HTR-8/SVneo (cell line): ENCODE measurements at regions not wholly inside any gene's neighbourhood (a gene's known extent, or its start where the extent isn't known, plus 50 kb on each side); places are given as distances from the start of the nearest gene placed in this dataset.

Experiments used
- DNase-seq: peaks from one replicate; pipeline ENCODE4 v3.0.0; 2011; ENCODE audit warnings: low spot score, mixed read lengths; ENCODE audit not compliant: insufficient read length
- FAIRE-seq: peaks from 2 replicates; lab custom pipeline; 2011; peaks lifted over from hg19 to GRCh38; lab: Jason Lieb, UNC

GRCh38 chr2:239883326-239884050 is 141.7 kb downstream of the NDUFA10 start:
- DNase-seq (no peak), FAIRE-seq (no peak)

- FAIRE-seq: no peak
- DNase-seq: no peak
Measured at GRCh38 chr2:239882781-239883180, 142.4 kb downstream of the NDUFA10 start.

GRCh38 chr2:239882331-239882732 is 142.8 kb downstream of the NDUFA10 start:
- DNase-seq (peak; percentile 46), FAIRE-seq (no peak)

DNA sequence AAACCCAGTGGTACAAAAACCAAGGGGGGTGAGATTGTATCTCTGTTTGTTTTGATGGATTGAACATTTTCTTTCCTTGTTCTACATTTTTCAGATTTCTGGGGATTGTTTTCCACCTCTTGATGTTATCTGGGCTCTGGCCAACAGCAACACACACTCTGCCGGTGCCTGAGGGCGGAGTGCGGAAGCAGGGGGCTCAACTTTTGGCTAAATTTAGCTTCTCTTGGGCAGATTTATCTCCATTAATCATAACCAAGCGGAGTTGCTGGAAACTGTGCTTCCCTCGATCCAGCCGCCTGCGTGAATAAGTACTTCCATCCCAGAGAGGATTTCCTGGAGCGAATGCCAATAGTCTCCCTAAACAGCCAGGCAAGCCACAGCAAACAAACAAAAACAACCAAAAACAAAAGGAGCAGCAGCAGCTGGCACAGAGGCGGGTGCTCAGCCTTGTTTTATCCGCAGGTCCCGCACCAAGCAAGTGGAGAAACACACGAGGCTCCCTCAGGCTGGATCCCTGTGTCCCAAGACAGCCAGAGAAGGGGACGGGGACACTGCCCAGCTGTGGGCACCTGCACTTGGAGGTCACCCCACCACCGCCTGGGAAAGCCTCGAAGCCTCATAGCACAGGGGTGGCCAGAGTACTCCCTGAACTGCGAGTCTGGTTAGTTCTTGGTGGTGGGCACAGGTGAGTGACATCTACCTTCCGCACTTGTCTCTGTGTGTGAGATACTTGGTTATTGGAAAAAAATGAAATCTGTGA is 143.4 kb downstream of the NDUFA10 start:
- no peak for FAIRE-seq
- DNase-seq: no peak

DNA sequence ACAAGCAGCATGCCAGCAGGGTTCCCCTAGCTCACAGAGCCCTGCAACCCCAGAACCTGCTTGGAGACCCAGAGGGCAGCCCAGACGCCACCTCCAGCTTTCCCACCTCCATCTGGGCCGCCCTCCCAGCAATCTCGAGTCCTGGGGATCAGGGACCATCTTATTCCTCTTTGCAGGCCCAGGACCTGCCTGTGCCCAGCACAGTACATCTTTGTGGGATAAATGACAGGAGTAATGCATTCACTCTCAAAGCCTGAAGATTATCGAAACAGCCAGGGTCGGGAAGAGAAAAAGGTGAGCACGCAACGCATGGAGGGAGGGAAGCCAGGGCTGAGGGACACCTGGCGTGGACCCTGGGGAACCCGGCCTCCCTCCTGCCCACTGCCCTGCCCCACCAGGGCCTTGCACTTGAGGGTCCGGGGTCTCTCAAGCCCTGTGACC is 144.1 kb downstream of the NDUFA10 start:
- FAIRE-seq (no peak), DNase-seq (no peak)

DNA sequence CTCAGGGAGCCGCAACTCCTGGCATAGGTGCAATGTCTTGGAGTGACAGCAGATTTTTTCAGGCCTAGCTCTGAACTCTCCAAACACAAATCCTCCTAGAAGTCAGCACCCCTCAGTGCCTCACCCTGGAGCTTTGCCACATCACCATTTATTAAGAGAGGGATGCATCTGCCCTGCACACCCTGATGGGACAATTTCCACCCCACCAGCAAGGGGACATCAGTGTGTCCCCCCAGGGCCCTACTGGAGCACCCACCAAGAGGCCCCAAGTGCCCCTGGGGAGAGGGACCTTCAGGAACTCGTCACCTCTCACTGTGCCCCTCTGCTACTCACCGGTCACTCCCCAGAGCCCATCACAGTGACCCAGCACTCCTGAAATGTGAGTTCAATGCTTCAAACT is 144.7 kb downstream of the NDUFA10 start:
- DNase-seq (no peak), FAIRE-seq (no peak)

DNA sequence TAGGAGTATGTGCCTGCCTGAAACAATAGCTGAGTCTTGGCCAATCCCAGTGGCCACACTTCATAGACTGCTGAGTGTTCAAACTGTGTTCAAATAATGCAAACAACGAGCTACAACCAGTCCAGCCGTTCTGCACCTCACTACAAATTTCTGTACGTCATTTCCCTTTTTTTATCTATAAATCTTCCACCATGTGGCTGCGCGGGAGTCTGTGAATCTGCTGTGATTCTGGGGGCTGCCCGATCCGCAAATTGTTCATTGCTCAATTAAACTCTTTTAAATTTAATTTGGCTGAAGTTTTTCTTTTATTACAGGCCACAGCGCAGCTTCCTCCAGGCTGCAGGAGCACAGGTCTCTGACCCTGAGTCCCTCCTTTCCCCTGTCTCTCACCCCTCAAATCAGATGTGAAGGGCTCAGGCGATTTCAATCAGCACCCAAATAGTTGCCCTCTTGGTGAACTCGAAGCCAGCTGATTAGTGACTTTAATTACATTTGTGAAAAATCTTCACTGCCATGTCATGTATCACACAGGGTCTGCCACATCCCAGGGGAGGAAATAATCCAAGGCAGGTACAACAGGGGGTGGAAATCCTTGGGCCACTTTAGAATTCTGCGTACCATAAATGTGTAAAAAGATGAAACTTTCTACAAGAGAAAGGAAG is 145.6 kb downstream of the NDUFA10 start:
- FAIRE-seq (no peak), DNase-seq (no peak)

- DNase-seq: no peak
- no peak for FAIRE-seq
Measured at GRCh38 chr2:239878686-239879085, 146.5 kb downstream of the NDUFA10 start.

- no peak for DNase-seq
- no peak for FAIRE-seq
Measured at GRCh38 chr2:239876948-239877289, 148.2 kb downstream of the NDUFA10 start.

GRCh38 chr2:239876271-239876947 is 148.7 kb downstream of the NDUFA10 start:
- FAIRE-seq (no peak), DNase-seq (no peak)

DNA sequence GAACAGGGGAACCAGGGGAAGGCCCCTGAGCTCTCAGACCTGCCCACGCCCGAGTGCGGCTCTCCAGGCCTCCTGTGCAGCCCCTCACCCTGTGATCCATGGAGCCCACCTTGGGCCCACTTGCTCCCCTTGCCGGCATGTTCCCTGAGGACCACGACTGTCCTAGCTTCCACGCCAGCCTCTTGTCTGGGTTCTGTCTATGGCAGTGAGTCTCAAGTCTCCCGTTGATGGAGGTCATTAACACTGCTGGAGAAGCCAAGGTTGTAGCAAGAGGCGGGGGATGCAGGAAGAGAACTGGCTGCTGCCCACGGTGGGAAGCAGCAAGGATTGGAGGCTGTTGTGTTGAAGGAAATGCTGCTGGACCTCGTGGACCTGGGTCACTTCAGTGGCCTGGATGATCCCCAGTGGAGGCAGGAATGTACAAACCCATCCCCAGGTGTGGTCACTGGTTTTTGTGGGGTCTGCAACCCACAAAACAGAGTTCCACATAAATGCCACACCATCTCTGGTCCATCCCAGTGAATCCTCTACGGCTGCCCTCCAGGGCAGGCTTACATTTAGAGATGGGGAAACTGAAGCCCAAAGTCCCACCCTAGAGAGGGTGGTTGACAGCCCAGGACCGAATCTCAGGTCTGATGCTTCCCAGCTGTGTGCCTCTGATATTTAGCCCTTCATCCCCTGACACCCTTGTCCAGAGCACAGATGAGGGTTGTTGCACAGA is 150.3 kb downstream of the NDUFA10 start:
- FAIRE-seq: no peak
- DNase-seq: no peak

DNA sequence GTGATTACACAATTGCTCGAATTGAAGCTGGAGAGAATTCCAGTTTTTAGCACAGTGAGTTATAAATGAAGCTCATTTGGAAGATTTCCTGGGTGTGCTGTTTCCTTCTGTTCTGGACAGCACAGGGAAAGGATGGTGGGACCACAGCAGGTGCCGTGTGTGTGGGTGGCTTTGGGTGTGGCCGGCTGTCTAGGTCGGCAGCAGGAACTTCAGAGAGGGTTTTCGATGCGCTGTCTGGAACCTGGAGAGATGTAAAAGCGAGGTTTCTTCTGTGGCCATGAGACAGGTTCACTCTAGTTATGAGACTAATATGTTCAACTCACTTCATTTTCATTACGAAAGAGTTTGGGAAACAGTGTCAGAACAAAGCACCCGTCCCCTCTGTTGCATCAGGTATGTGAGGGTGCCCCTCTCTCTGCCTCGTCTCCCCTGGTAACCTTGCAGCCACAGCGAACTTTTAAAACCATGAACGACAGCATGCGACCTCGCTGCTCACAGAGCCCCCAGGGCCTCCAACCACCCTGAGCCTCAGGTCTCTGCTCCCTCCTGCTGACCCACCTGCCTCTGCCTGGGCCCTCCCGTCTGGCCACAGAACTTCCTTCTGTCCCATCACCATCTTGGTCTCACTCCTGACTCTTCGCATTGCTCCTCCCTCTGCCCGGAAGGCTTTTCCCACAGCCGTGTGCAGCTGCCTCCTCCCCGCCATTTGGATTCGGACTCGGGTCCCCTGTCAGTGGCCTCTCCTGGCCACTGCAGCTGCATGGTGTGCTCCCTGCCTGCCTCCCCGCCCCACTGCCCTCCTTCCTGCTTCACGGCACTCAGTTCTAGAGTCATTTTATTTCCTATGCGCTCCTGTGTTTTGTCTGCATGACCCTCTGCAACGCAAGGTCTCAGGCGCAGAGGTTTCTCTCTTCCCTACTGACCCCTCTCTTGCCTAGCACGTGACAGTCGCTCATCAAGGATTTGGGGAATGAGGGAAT is 151.2 kb downstream of the NDUFA10 start:
- no peak for FAIRE-seq
- DNase-seq: no peak

- FAIRE-seq (no peak), DNase-seq (no peak)
Measured at GRCh38 chr2:239871481-239872435, 153.4 kb downstream of the NDUFA10 start.

DNA sequence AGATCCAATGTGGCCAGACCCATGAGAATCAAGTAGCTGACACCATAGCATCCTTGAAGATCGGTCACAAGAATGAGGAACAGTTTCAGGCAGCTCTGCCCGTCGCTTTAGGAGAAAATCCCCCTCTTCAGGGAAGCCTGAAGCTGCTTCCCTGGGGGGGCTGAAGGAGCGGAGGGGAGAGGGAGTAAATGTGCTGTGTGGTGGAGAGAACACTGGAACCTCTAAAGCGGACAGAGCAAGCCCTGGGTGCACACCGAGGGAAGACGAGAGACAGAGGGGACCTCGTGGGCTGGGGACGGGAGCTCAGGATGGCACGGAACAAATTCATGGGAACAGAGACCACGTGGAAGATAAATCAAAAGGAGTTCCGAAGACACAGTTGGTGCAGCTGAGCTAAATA is 154.3 kb downstream of the NDUFA10 start:
- no peak for FAIRE-seq
- no peak for DNase-seq

DNA sequence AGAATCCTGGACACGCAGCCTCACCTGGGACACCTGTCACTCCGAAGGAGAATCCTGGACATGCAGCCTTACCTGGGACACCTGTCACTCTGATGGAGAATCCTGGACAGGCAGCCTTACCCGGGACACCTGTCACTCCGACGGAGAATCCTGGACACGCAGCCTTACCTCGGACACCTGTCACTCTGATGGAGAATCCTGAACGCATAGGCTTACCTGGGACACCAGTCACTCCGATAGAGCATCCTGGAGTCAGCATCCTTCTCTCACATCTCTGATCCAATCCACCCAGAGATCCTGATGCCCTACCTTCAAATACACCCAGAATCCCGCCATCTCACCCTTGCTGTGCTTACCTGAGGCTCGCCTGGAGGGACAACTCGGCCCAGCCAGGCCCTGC is 154.9 kb downstream of the NDUFA10 start:
- no peak for FAIRE-seq
- no peak for DNase-seq

- DNase-seq (no peak), FAIRE-seq (no peak)
Measured at GRCh38 chr2:239869272-239870155, 155.6 kb downstream of the NDUFA10 start.
